Mucosa of descending colon (tissue), 3 donors: ENCODE measurements at regions not wholly inside any gene's neighbourhood (a gene's known extent, or its start where the extent isn't known, plus 50 kb on each side); places are given as distances from the start of the nearest gene placed in this dataset.

Experiments used
- ATAC-seq: fragments of 200-7000 bp; cut with Tn5 transposase; one replicate; pipeline ENCODE4 v1.9.1; 2020; ENCODE audit warnings: mild to moderate bottlenecking, moderate library complexity
- DNase-seq, 3 donors: peaks; one replicate each; pipeline ENCODE4 v3.0.0-alpha.2; 2020
- H3K36me3 ChIP-seq: fragments of 200-600 bp; one replicate; pipeline ENCODE4 v1.8.0; 2021; ENCODE audit warnings: low read depth, mild to moderate bottlenecking
- H3K4me1 ChIP-seq: fragments of 200-600 bp; one replicate; pipeline ENCODE4 v1.8.0; 2021; ENCODE audit warnings: low read depth, mild to moderate bottlenecking
- H3K4me3 ChIP-seq: fragments of 200-600 bp; one replicate; pipeline ENCODE4 v1.8.0; 2021; ENCODE audit warnings: mild to moderate bottlenecking
- H3K9me3 ChIP-seq: fragments of 200-600 bp; one replicate; pipeline ENCODE4 v1.8.0; 2021; ENCODE audit warnings: mild to moderate bottlenecking
- intact Hi-C, 2 donors: fragments of 100-400 bp; cut with DNase I in 1 of 2; cut with micrococcal nuclease in 1 of 2; formaldehyde crosslinking; loops; one replicate each; pipeline versions ENCODE4 v1.11.0 to v1.11.1; 2022; cut with DNase I, micrococcal nuclease
- TF ChIP-seq, protein P1 (sequence below): fragments of 200-600 bp; IDR thresholded peaks from one replicate; pipeline ENCODE4 v1.8.0; 2022; ENCODE audit warnings: antibody characterized with exemption, mild to moderate bottlenecking
- donor health status: DM: no; HTN: no; CAD: no; lungs with moderate emphysema.
- donor health status: DM: no; HTN: no; CAD: no.
- donor health status: DM: no; HTN: yes; CAD: no.

DNA sequence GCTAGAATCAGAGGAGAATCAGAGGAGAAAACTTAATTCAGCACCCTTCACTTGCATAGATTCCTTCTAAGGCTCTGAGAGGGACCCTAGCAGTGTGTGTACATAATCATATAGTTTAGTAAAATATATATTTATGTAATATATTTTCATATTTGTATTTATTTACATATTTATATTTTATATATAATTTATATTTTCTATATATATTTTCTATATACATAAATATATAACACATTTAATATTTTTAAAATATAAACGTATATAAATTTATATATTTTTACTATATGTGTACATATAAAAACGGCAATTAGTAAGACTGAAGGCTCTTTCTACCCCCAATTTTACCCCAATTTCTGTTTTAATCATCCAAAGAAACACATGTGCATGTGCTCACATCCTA, 80.3 kb downstream of the NXPE2 start:
- H3K4me3 ChIP-seq, result no peak overlapping the region
- H3K9me3 ChIP-seq, result no peaks in the 10 kb centered on the region
- H3K36me3 ChIP-seq, result no peaks in the 10 kb centered on the region
- DNase-seq (no peak), ATAC-seq (no peak)
- intact Hi-C loops, result no loop called here
- no peaks in the 10 kb centered on the region for H3K4me1 ChIP-seq
- TF ChIP-seq, protein P1, sequence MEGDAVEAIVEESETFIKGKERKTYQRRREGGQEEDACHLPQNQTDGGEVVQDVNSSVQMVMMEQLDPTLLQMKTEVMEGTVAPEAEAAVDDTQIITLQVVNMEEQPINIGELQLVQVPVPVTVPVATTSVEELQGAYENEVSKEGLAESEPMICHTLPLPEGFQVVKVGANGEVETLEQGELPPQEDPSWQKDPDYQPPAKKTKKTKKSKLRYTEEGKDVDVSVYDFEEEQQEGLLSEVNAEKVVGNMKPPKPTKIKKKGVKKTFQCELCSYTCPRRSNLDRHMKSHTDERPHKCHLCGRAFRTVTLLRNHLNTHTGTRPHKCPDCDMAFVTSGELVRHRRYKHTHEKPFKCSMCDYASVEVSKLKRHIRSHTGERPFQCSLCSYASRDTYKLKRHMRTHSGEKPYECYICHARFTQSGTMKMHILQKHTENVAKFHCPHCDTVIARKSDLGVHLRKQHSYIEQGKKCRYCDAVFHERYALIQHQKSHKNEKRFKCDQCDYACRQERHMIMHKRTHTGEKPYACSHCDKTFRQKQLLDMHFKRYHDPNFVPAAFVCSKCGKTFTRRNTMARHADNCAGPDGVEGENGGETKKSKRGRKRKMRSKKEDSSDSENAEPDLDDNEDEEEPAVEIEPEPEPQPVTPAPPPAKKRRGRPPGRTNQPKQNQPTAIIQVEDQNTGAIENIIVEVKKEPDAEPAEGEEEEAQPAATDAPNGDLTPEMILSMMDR, result no peak

- ATAC-seq, result peak; percentile 99
- intact Hi-C loops, result loop anchor here in 1 of 2 donors (5.0 kb wide), 1 partner anchor 420 kb away; no protein-coding TSS in a partner anchor
- TF ChIP-seq, protein P1, result peak; percentile 71
- no peaks in the 10 kb centered on the region for H3K36me3 ChIP-seq
- no peaks in the 10 kb centered on the region for H3K4me1 ChIP-seq
- DNase-seq, result peak; percentile 79 to 90 (median 88)
- no peak overlapping the region for H3K4me3 ChIP-seq
- no peaks in the 10 kb centered on the region for H3K9me3 ChIP-seq
These were observed 84.1 kb downstream of the NXPE2 start for GRCh38 chr11:114762408-114762807.

GRCh38 chr11:114764563-114764962, 86.2 kb downstream of the NXPE2 start:
- no peak for ATAC-seq
- Histone ChIP-seq H3K36me3 (no peaks in the 10 kb centered on the region), H3K4me1 (no peaks in the 10 kb centered on the region), H3K4me3 (no peak overlapping the region), H3K9me3 (no peaks in the 10 kb centered on the region)
- DNase-seq, result no peak
- intact Hi-C loops, result loop anchor here in 1 of 2 donors (5.0 kb wide), 1 partner anchor 422 kb away; no protein-coding TSS in a partner anchor
- TF ChIP-seq, protein P1, result no peak

- intact Hi-C loops, result no loop called here
- Histone ChIP-seq H3K36me3 (no peaks in the 10 kb centered on the region), H3K9me3 (no peaks in the 10 kb centered on the region), H3K4me3 (no peak overlapping the region), H3K4me1 (no peaks in the 10 kb centered on the region)
- DNase-seq, result no peak
- TF ChIP-seq, protein P1, result no peak
- no peak for ATAC-seq
These were observed 92.8 kb downstream of the NXPE2 start for GRCh38 chr11:114771172-114771571.

- DNase-seq, result no peak
- ATAC-seq, result no peak
- no peaks in the 10 kb centered on the region for H3K36me3 ChIP-seq
- no peaks in the 10 kb centered on the region for H3K9me3 ChIP-seq
- H3K4me1 ChIP-seq, result no peaks in the 10 kb centered on the region
- H3K4me3 ChIP-seq, result no peak overlapping the region
- intact Hi-C loops, result no loop called here
- TF ChIP-seq, protein P1, result no peak
These were observed 95.4 kb downstream of the NXPE2 start for GRCh38 chr11:114773541-114774338.
